Suppressor macrophage treated with lipopolysaccharide for 4 hours (primary cell): ENCODE measurements at regions not wholly inside any gene's neighbourhood (a gene's known extent, or its start where the extent isn't known, plus 50 kb on each side); places are given as distances from the start of the nearest gene placed in this dataset.
"Not testable (repeated sequence)": the region's sequence is repeated elsewhere in the genome, so short reads cannot be mapped to it uniquely, and the experiment has no call there.

Experiments
- DNase-seq: peaks from one replicate; pipeline ENCODE4 v3.0.0-alpha.2; 2020

DNA sequence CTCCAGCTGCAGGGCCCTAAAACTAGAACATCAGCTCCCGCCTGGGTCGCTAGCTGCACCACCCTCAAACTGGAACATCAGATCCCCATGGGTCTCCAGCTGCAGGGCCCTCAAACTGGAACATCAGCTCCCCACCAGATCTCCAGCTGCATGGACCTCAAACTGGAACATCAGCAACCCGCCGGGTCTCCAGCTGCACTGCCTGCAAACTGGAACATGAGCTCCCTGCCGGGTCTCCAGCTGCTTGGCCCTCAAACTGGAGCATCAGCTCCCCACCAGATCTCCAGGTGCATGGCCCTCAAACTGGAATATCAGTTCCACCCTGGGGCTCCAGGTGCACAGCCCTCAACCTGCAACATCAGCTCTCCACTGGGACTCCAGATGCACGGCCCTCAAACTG, 82.7 kb downstream of the TFRC start:
- DNase-seq: not testable (repeated sequence)

DNA sequence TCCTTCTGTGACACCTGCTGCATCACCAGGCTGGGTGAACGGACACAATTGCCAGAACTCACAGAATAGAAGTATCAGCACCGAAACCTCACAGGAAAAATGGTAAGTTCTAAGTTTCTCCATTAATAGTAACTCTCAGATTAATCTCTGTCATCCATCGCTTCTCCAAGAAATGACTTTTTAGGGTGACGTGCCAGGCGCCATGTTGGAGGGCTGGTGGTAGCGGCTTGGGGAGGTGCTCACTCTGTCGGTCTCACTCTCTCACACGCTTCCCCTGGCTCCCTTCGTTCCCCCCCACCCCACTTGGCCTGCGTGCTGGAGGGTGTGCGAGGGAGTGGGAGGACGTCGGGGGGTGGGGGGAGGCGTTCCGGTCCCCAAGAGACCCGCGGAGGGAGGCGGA, 85.6 kb downstream of the TFRC start:
- not testable (repeated sequence) for DNase-seq

DNA sequence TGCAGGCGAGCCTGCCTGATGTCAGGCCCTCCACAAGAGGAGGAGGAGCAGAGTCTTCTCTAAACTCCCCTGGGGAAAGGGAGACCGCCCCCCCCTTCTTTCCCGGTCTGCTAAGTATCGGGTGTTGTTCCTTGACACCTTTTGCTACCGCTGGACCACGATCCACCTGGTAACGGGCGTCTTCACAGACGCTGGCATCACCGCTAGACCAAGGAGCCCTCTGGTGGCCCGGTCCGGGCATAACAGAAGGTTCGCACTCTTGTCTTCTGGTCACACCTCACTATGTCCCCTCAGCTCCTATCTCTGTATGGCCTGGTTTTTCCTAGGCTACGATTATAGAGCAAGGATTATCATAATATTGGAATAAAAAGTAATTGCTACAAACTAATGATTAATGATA, 86.0 kb upstream of the TNK2 start:
- DNase-seq: peak; percentile 34

DNA sequence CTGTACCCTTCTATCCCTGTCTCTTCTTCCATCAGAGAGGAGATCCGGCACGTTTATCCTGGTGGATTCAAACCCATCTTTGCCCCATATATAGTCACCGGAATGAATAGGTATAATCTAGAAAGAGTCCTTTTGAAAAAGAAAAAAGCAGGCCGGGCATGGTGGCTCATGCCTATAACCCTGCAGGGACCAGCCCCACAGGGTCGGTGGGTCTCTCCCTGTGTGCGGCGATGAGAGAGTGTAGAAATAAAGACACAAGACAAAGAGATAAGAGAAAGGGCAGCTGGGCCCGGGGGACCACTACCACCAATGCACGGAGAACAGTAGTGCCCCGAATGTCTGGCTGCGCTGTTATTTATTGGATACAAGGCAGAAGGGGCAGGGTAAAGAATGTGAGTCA, 85.3 kb upstream of the TNK2 start:
- not testable (repeated sequence) for DNase-seq

DNA sequence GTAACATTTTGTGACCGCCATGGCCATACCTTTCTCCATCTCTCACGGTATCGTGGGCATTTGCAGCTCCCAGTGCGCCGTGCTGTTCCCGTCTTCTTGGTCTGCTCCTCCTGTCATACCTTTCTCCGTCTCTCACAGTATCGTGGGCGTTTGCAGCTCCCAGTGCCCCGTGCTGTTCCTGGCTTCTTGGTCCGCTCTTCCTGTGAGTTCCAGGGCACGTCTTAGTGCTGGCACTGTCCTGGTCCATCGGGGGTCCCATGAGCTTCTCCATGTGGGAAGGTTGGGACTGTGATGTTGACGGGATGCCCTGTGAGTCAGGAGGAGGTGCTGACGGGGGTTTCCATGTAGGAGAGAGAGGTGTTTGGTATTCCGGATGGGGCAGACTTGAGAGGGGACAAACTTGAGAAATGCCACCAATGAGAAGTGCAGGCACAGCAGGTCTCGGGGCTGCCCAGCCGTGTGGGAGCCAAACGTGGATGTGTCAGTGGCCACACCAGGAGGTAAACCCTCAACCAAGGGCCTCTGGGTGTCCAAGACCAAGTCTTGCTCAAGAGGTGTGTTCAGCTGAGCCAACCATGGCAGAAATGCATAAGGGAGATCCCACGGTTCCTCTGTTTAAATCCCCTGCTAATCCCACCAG, 84.7 kb upstream of the TNK2 start:
- not testable (repeated sequence) for DNase-seq

DNA sequence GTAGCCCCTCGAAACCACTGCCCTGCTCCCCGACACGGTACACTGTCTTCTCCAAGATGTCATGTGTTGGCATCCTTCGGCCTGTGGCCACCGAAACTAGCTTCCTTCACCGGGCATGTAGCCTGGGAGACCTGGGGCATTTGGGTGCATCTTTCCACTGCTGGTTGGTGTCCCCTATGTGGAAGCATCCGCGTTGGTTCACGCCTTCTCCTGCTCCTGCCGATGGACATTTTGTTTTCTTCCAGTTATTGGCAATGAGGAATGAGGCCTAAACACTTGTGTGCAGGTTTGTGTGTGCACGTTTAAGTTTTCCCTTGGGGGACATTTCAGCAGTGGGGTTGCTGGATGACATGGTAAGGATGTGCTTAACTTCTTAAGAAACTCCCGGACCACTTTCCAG, 83.6 kb upstream of the TNK2 start:
- DNase-seq: not testable (repeated sequence)

DNA sequence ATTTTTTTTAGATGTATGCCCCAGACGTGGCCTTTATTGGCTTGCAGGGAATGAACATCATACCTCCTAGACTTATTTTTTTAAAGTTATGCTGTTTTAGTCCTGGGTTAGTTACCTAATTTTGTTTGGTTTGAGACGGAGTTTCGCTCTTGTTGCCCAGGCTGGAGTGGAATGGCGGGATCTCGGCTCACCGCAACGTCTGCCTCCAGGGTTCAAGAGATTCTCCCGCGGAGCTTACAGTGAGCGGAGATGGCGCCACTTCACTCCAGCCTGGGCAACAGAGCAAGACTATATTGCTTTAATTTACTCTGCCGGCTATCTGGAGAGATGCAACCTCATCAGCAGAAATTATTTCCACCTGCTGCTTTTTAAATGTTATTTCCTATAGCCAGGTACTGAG, 82.9 kb upstream of the TNK2 start:
- DNase-seq: not testable (repeated sequence)

DNA sequence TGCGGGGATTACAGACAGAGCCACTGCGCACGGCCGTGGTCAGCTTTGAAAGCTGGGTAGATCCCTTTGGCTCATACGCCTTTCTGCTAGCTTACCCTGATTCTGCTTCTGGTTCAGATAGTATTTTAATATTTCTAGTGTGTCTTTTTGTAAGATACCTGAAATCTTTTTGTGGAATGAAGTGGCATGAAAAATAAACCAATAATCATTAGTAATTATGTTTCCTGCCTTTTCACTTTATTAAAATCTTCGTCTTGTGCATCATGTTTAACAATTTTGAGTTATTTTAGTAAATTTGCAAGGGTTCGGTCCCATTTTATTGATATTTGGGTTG, 82.5 kb upstream of the TNK2 start:
- DNase-seq: not testable (repeated sequence)

DNA sequence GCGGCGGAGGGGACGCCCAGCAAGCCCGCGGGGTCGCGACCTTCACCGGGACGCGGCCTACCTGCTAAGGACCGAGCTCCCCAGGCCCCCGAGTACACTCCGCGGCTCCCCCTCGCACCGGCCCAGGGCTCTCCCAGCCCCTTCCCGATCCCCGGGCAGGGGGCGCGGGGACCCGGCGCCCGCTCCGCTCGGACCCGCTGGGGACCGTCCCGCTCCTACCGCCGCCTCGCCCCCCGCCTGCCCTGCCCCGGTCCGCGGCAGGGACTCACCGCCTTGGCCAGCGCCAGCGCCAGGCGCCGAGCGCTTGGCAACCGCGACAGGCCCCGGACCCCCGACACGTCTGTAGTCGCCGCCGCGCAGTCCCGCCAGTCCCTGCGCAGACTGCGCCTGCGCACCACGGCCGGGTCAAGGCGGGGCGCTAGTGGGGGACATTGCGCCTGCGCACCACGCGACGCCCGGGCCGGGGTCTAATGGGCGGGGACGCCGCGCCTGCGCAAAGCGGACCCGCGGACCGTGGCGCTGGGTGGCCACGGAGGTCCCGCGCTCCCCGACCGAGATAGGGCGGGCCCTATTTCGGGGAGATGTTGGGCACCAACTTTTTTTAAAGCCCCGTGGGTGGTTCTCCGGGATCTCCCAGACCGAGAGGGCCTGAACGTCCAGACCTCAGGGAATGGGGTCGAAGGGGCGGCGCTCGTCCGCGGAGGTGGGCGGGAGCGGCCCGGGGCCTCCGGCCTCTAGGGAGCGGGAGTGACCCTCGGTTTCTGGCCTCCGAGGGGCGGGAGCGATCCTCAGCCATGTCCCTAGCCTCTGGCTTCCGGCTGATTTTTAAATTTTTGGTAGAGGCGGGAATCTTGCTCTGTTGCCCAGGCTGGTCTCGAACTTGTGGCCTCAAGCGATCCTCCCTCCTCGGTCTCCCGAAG, 81.8 kb upstream of the TNK2 start:
- DNase-seq: peak; percentile 96

DNA sequence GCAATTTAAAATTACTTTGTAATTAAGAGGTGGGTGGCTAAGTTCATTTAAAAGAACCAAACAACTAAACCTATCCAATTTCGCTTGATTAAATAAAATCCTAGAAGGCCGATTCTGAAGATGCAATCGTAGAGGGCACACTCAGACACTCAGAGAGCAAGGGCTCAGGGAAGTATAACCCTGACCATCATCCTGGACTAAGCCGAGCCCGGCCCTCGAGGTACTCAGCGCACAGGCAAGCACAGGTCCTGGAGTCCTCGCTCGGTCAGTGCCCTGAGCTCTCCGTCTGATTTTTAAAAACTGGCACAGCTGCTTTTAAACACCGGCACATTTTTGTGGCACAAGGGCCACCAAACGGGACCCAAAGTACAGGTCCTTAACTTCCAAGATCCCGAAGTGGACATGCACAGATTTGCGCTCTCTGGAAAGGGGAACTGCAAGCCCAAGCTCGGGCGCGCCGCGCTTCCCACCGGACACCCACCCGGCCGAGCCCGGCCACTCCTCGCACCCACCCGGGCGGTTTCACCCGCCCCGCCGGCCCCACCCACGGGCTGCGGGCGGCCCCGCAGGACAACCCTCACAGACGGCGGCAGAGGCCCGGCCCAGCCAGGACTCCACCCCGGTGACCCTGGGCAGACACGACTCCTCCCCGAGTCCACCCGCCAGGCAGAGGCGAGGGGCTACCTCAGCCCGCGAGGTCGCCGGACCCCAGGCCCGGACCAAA, 81.0 kb upstream of the TNK2 start:
- DNase-seq: peak; percentile 33

DNA sequence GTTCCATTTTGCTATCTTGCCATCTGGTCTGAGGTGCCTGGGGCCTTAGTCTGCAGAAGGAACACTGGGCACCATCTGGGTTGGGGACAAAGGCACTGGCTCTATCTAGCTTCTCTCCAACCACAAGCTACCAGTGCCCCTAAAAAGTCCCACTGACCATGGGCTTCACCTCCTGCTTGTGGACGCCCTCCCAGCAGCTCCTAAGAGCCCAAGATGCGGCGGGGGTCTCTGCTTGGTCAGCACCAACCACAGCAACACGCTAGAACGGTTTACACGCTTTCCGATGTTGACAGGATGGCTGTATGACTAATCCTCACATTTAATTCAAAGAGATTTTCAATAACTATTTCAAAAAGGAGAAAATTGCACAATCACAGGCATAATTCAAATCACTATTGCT, 80.4 kb upstream of the TNK2 start:
- peak; percentile 2 for DNase-seq

DNA sequence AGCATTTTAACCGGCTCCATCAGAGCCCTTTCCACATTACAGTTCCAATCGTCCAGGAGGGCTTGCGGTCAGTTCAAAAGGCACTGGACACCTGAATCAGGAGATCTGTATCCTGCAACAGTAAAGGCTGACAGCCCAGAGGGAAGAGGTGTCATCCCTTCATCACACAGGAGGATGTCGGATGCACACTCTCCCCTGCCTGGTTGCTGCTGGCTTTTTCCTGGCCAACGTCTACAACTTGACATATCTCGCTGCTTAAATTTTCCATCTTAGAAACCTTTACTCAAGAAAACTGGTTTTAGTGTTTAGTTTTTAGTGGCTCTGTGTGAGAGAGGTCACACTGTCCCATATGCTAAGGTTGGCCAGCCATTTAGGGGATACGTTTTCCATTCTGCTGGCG, 78.7 kb upstream of the TNK2 start:
- not testable (repeated sequence) for DNase-seq

DNA sequence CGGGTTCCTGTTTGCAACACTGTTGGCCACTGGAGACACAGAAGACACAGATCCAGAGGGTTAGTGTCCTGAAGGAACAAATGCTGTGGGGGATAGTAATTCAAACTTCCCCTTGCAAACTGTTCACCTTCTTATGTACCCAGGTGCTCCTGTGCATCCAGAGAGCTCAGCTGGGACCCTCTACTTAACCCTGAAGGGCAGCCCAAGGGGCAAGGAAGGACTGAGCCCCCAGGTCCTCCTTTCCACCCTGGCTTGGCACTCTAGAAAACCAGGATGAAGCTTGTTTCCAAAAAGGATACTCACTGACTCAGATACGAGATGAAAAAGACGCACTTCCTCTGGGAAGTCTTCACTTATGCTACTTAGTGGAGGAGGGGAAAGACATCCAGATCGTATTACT, 78.2 kb upstream of the TNK2 start:
- DNase-seq: not testable (repeated sequence)

DNA sequence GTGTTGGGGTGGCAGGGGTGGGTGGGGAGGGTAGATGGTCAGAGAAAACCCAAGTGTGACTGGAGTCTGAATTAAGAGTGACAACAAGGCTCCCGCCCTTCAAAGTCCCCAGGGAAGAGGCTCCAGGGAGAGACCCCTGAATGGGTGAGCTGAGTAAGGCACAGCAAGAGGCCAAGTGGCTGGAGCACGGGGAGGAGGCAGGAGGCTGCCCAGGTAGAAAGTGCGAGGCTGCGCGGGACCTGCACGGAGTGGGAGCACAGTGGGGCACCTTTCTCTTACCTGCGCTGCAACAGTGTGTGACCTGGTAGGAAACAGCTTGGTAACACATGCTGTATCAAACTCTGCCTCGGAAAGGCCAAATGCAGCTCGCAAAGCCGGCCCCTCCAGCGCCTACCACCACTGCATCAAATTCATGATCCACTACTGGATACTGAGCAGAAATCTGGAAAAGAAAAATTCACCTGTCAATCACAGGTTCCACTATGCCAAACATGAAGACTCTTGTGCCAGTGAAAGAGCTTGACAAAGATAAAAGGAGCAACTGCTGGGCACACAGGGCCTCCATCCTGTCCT, 77.1 kb upstream of the TNK2 start:
- not testable (repeated sequence) for DNase-seq

DNA sequence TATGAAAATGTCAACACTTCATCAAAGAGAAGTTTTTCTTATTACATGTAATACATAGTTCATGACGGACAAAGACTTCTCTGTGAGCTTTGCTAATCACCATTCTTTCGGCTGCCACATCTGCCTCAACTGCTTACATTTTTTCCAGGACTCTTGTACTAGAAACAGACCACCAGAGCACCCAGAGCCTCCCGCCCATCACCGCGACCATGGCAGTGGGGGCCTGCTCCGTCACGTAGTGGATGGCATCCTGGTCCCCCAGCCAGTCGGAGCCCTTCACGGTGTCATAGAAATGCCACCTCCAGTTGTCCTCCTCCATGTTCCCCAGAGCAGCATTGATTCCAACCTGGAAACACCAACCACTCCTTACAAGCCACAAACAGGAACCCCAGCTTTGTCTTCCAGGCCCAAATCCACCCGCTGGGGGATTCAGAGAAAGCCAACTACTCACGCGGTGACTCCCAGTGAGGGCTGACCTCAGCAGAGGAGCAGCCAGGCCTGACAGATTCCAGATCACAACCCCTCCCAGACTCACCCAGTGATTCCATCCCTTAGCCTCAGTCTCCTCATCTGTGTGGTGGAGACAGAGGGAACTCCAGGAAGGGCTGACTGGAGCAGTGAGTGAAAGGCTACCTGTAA, 76.2 kb upstream of the TNK2 start:
- not testable (repeated sequence) for DNase-seq

DNA sequence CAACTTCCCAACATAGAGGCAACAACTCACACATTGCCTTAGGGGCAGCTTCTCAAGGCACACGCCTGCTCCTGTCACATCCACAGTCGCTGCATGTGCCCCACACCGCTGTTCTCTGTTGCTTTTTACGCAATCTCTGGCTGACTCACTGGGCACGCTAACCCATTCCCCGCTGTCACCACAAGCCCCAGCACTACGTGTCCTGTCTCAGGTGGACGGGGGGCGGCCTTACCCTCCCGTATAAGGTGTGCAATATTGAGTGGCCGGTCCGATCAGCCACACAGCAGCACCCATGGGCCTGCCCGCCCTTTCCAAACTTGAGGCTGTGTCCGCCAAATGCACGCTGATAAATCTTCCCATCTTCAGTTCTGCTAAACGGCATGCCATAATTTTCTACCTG, 75.5 kb upstream of the TNK2 start:
- peak; percentile 6 for DNase-seq

DNA sequence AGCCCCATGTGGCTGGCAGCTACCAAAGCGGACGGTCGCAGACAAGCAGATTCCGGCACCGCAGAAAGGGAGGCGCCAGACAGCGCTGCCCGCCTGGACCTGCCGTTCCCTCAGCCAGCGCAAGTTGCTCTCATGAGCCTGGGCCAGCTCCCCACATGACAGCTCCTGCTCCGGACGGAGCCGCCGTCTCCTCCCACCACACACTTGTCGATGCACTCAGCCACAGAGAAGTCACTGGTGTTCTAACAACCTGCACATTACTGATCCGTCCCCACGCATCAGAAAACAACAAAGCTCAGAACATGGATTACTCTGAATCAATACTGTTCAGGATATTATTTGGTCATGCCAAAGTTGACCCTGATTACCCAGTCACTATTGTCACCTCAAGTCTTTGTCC, 74.4 kb upstream of the TNK2 start:
- not testable (repeated sequence) for DNase-seq

DNA sequence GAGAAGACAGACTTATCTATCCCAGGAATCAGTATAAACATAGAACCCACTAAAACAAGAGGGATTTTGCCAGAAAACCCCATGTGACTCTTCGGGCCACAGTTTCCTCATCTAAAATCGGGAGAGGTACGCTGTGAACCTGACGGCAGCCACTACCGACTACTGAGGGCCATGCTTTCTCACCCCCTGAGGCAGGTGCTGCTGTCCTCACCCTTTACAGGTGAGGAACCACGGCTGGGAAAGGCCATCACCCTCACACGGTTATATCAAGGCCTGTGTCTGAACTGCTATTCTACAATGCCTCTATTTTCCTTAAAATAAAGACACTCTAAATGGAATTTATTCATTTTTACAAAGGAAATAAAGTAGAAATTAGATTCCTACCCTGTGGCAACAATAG, 73.4 kb upstream of the TNK2 start:
- DNase-seq: not testable (repeated sequence)

DNA sequence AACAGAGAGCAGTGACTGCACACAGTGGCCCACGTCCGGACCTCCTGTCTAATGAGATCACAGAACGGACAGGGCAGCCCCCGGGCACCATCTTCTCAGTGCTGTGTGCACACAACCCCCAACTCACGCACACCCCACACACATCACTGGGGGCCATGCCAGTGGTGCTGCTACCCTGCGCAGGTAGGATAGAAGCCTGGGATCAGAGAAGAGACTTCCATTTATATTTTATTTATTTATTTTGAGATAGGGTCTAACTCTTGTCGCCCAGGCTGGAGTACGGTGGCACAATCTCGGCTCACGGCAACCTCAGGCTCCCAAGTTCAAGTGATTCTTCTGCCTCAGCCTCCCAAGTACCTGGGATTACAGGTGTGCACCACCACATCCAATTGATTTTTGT, 71.5 kb upstream of the TNK2 start:
- DNase-seq: not testable (repeated sequence)

DNA sequence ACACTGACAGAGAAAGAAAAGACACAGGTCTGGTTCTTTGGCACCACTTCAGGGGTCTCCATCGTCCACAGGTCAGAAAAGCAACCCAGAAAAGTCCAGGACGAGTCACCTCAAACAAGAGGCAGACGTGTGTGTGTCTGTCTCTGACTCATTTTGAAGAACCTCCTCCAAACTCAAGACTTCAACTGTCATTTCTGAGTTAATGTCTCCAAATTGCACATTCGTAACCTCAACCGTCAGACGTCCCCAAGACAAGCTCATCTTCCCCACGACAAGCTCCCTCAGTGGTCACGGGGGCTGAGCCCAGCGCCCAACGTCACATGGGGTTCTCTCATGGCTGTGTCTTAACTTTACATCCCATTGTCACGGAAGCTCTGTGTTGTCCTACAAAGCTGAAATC, 70.2 kb upstream of the TNK2 start:
- not testable (repeated sequence) for DNase-seq

DNA sequence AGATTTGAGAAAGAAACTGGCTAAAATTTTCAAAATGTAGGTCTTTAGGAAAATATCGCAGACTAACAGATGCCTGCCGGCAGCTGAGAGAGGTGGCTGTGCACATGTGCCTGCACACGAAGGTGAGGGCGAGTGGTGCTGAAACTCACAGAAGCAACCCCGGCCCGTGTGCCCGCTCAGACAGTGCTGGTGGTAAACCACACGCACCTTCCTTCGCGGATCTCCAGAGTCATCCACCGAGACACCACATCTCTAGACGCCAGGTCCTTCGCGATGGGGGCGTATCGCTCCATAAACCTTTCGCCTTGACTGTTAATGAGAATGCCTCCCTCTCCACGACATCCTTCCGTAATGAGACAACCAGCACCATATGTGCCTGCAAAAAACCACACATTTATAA, 68.5 kb upstream of the TNK2 start:
- DNase-seq: not testable (repeated sequence)

DNA sequence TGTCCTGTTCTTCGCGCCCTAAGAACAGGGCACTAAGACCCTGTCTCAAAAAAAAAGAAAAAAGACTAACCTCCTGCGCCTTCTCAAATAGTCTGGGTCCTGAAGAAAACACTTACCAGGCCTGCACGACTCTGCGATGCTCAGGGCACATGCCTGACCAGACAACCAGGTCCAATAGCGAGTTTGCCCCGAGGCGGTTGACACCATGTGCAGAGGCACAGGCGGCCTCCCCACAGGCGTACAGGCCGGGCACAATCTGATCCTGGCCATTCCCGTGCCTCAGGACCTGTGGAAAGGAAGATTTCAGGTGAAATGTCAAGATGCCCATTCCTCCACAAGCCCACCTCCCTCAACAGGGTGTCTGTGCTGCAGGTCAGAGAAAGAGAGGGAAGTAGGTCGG, 65.9 kb upstream of the TNK2 start:
- not testable (repeated sequence) for DNase-seq

DNA sequence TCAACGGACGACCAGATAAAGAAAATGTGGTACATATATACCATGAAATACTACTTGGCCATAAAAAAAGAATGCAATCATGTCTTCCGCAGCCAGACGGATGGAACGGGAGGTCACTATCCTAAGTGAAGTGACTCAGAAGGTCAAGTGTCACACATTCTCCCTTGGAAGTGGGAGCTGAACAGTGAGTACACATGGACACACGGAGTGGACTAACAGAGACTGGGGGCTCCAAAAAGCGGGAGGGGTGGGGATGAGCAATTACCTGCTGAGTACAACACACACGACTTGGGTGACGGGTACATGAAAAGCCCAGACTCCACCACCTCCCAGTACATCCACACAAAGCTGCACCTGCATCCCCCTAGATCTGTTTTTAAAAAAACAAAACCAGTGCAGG, 62.5 kb upstream of the TNK2 start:
- DNase-seq: not testable (repeated sequence)
